ENCODE measurements at regions not wholly inside any gene's neighbourhood (a gene's known extent, or its start where the extent isn't known, plus 50 kb on each side); places are given as distances from the start of the nearest gene placed in this dataset.

DNA sequence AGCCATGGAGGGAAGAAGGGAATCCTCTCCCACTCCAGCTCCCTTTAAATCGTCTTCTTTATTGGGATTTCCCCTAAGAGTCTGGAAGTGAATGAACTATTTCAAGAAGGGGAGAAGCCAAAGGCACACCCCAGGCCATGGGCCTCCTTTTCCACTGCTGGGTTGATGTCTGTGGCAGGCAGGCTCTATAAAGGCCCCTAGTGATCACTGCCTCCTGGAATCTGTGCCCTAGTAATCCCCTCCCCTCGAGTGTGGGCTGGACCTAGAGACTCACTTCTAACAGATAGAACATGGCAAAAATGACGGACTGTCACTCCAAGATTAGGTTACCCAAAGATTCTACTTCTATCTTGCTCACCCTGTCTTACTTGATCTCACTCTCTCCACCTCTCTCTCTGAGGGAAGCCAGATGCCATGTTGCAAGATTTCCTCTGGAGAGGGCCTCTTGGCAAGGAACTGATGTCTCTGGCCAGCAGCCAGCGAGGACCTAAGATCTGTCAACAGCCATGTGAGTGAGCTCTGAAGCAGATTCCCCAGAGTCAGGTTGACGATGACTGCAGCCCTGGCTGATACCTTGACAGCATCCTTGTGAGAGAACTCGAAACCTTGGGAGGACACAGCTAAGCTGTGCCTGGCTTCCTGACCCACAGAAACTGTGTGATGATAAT, 444.8 kb downstream of the SOX6 start:
- ChIA-PET CTCF (no interaction called here), POLR2A (no interaction called here)

DNA sequence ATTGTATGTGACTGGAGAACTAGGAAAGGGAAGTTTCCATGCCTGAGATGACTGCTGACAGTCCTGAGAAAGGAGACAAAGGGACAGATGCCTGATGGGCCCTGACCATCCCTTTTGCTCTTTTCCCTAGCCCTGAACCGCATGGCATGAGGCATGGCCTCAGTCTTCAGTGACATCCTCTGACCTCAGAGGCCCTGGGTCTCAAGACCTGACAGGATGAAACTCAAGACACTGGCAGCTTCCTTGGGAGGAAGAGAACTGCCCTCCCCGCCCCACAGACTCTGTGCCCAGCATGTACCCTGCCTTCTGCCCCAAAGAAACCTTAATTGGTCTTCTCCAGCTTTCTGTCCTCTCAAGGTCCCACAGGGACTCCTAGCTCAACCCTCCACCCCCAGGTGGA, 444.1 kb downstream of the SOX6 start:
- CTCF ChIA-PET: no interaction called here
- POLR2A ChIA-PET: no interaction called here

DNA sequence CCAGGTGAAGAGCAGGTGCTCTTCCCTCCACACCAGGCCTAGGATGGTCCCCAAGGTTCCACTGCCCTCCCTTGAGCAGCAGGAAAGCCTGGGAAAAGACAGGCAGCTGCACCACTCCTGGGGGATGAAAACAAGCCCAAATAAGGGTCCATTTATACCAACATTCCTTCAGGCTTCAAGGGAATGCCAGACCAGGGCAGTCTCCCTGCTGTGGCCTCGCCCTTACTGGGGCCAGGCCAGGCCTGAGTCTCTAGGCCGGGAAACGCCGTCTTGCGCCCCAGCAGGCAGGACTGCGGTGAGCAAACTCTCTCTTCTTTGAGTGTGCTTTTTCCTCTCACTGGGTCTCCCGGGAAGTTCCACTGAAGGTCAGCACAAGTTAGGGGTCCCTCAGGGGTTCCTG, 443.5 kb downstream of the SOX6 start:
- CTCF ChIA-PET: no interaction called here
- POLR2A ChIA-PET: no interaction called here

DNA sequence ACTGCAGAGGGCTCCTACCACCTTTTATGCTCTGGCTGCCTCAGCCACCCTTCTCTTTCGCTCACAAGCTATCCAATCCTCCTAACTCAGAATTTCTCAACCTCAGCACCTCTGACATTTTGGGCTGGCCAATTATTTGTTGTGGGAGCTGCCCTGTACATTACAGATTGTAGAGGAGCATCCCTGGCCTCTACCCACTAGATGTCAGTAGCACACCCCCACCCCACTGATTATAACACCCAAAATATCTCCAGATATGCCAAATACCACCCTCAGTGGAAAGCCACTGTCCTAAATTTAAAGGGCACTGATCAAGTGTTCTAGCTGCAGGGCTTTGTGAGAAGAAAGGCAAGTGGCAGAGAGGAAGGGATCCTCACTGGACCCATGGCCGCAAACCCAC, 443.1 kb downstream of the SOX6 start:
- ChIA-PET CTCF (no interaction called here), POLR2A (no interaction called here)

All from activated CD8-positive, alpha-beta memory T cell treated with anti-CD3 and anti-CD28 coated beads for 36 hours (primary cell).